ENCODE measurements at regions not wholly inside any gene's neighbourhood (a gene's known extent, or its start where the extent isn't known, plus 50 kb on each side); places are given as distances from the start of the nearest gene placed in this dataset.

DNA sequence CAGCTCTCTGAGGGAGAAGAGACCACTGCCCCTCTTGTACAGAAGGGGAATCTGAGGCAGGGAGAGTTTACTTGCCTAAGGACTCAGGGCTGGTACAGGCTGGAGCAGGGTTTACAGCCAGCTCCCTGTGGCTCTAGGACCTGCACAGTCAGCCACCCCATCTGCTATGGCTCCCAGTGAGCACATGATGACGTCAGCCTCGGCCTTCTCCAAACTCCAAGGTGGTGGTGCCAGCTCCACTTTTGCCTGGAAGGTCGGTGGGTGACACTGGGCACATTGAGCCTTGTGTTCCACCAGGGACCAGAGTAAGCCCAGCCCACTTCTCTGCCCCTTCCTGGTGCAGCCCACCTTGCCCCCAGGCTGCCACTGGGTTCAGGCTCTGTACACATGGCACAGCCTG lies 202.2 kb downstream of the ENGASE start:
- TF ChIP-seq, protein P1, sequence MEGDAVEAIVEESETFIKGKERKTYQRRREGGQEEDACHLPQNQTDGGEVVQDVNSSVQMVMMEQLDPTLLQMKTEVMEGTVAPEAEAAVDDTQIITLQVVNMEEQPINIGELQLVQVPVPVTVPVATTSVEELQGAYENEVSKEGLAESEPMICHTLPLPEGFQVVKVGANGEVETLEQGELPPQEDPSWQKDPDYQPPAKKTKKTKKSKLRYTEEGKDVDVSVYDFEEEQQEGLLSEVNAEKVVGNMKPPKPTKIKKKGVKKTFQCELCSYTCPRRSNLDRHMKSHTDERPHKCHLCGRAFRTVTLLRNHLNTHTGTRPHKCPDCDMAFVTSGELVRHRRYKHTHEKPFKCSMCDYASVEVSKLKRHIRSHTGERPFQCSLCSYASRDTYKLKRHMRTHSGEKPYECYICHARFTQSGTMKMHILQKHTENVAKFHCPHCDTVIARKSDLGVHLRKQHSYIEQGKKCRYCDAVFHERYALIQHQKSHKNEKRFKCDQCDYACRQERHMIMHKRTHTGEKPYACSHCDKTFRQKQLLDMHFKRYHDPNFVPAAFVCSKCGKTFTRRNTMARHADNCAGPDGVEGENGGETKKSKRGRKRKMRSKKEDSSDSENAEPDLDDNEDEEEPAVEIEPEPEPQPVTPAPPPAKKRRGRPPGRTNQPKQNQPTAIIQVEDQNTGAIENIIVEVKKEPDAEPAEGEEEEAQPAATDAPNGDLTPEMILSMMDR (IDR thresholded peaks at IDR 0.05; ENCODE audit: borderline replicate concordance, extremely low read depth, low read length, poor library complexity, severe bottlenecking) = no peak
- TF ChIP-seq EZH2 (IDR thresholded peaks at IDR 0.05; ENCODE audit: borderline replicate concordance, low read depth, low read length, severe bottlenecking) = no peak

All from DND-41 (cell line).